Panc1 (cell line): ENCODE measurements at regions not wholly inside any gene's neighbourhood (a gene's known extent, or its start where the extent isn't known, plus 50 kb on each side); places are given as distances from the start of the nearest gene placed in this dataset.

ENCODE experiments used
- ATAC-seq: fragments of 200-7000 bp; cut with Tn5 transposase; 2 replicates; pipeline ENCODE4 v1.9.1; 2020; ENCODE audit warnings: mild to moderate bottlenecking, moderate library complexity
- BruUV-seq: library from RNA; stranded (reverse); fragments of 400-500 nt; replicated peaks from 2 replicates; lab custom pipeline; 2021; lab: Mats Ljungman, UMichigan
- CTCF ChIA-PET: fragments of 300-600 bp; sonication (Branson Sonifier 250); formaldehyde crosslinking; loops from one replicate; lab custom pipeline; 2022; ENCODE audit warnings: antibody characterized with exemption; lab: Charles Lee
- POLR2A ChIA-PET: fragments of 300-600 bp; sonication (Branson Sonifier 250); formaldehyde crosslinking; loops from one replicate; lab custom pipeline; 2022; ENCODE audit warnings: antibody characterized with exemption; lab: Charles Lee
- DNase-seq: peaks from one replicate; pipeline ENCODE4 v3.0.0-alpha.2; 2010; ENCODE audit warnings: low read depth, low spot score
- H3K27ac ChIP-seq: 2 replicates; pipeline ENCODE4 v1.5.1; 2011; ENCODE audit warnings: mild to moderate bottlenecking, low read length, inconsistent platforms
- H3K27me3 ChIP-seq: fragments of 200-500 bp; sonication (Bioruptor generic); 2 replicates; pipeline ENCODE4 v1.6.0; 2014; ENCODE audit warnings: low read length, inconsistent platforms; ENCODE audit not compliant: control insufficient read depth, insufficient read depth
- H3K36me3 ChIP-seq: fragments of 200-500 bp; sonication (Bioruptor generic); 2 replicates; pipeline ENCODE4 v1.5.1; 2014; ENCODE audit warnings: inconsistent platforms, mild to moderate bottlenecking, low read length, moderate library complexity; ENCODE audit not compliant: control insufficient read depth, insufficient read depth
- H3K4me1 ChIP-seq: 2 replicates; pipeline ENCODE4 v1.5.1; 2011; ENCODE audit warnings: inconsistent platforms, mild to moderate bottlenecking, low read length, moderate library complexity; ENCODE audit not compliant: control insufficient read depth, insufficient read depth
- H3K4me3 ChIP-seq, 2 experiments: 2 replicates each; pipeline ENCODE4 v1.5.1; 2011 to 2012; ENCODE audit warnings: low read depth in 2 of 2, low read length in 2 of 2, mild to moderate bottlenecking in 2 of 2, inconsistent platforms in 1 of 2, moderate library complexity in 1 of 2
- H3K9me3 ChIP-seq: fragments of 200-500 bp; sonication (Bioruptor generic); 2 replicates; pipeline ENCODE4 v1.5.1; 2014; ENCODE audit warnings: low read depth, mild to moderate bottlenecking, inconsistent platforms, low read length, moderate library complexity; ENCODE audit not compliant: control insufficient read depth, insufficient read depth
- POLR2AphosphoS5 ChIP-seq: IDR thresholded peaks from 2 replicates; pipeline ENCODE4 v1.6.1; 2012; ENCODE audit warnings: mild to moderate bottlenecking, low read depth, low read length, moderate library complexity
- SIN3A ChIP-seq: IDR thresholded peaks from 2 replicates; pipeline ENCODE4 v1.6.1; 2012; ENCODE audit warnings: low read depth, mild to moderate bottlenecking, low read length, moderate library complexity, borderline replicate concordance; ENCODE audit not compliant: insufficient read depth
- TCF7L2 ChIP-seq: IDR thresholded peaks from 2 replicates; pipeline ENCODE4 v1.6.1; 2011; ENCODE audit warnings: mild to moderate bottlenecking, low read depth, low read length, inconsistent platforms
- in situ Hi-C: cut with HindIII; loops from 2 replicates; pipeline ENCODE4 v1.10.0; 2016; ENCODE audit warnings: low sequenced_read_pairs, low pct_unique_long_range_greater_than_20kb
- intact Hi-C: fragments of 100-400 bp; cut with micrococcal nuclease; formaldehyde crosslinking; loops from one replicate; pipeline ENCODE4 v1.10.0; 2022; ENCODE audit not compliant: unreplicated experiment
- TF ChIP-seq, protein P1 (sequence below): fragments of 450-650 bp; IDR thresholded peaks from 2 replicates; pipeline ENCODE4 v1.5.1; 2017; ENCODE audit warnings: mild to moderate bottlenecking
- TF ChIP-seq, protein P2 (sequence below), 2 experiments: IDR thresholded peaks; 2 replicates each; pipeline ENCODE4 v1.6.1; 2011 to 2012; ENCODE audit warnings: low read depth in 2 of 2, control low read depth in 1 of 2, low read length in 1 of 2, mild to moderate bottlenecking in 1 of 2, moderate library complexity in 1 of 2; ENCODE audit not compliant: insufficient read depth in 1 of 2

DNA sequence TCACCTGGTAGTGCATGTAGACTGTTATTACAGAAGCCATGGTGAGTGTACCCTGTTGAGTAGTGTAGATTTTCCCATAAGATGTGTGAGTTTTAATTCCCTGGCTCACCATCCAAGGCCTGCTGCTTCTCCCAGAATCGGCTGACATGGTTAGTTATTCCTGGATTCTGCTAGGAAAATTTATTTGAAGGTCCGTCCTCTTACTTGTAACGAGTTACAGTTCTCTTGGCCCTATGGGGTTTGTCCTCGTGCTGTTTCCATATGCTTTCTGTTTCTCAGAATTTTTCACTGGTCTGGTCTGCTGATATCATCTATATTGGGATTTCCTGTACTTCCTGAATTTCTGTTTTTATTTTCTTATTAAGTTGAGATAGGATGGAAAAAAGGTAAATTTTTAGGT lies 423.3 kb upstream of the RGS6 start:
- Histone ChIP-seq H3K4me3 (no peak overlapping the region), H3K27ac (no peak overlapping the region), H3K9me3 (no peaks in the 10 kb centered on the region), H3K4me1 (no peaks in the 10 kb centered on the region), H3K36me3 (no peaks in the 10 kb centered on the region), H3K27me3 (no peaks in the 10 kb centered on the region)
- CTCF ChIA-PET = no interaction called here
- ATAC-seq (no peak), DNase-seq (no peak)
- intact Hi-C loops = no loop called here
- in situ Hi-C loops = no loop called here
- POLR2A ChIA-PET = no interaction called here
- TF ChIP-seq TCF7L2 (no peak), SIN3A (no peak), POLR2AphosphoS5 (no peak)
- TF ChIP-seq, protein P1, sequence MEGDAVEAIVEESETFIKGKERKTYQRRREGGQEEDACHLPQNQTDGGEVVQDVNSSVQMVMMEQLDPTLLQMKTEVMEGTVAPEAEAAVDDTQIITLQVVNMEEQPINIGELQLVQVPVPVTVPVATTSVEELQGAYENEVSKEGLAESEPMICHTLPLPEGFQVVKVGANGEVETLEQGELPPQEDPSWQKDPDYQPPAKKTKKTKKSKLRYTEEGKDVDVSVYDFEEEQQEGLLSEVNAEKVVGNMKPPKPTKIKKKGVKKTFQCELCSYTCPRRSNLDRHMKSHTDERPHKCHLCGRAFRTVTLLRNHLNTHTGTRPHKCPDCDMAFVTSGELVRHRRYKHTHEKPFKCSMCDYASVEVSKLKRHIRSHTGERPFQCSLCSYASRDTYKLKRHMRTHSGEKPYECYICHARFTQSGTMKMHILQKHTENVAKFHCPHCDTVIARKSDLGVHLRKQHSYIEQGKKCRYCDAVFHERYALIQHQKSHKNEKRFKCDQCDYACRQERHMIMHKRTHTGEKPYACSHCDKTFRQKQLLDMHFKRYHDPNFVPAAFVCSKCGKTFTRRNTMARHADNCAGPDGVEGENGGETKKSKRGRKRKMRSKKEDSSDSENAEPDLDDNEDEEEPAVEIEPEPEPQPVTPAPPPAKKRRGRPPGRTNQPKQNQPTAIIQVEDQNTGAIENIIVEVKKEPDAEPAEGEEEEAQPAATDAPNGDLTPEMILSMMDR = no peak
- TF ChIP-seq, protein P2, sequence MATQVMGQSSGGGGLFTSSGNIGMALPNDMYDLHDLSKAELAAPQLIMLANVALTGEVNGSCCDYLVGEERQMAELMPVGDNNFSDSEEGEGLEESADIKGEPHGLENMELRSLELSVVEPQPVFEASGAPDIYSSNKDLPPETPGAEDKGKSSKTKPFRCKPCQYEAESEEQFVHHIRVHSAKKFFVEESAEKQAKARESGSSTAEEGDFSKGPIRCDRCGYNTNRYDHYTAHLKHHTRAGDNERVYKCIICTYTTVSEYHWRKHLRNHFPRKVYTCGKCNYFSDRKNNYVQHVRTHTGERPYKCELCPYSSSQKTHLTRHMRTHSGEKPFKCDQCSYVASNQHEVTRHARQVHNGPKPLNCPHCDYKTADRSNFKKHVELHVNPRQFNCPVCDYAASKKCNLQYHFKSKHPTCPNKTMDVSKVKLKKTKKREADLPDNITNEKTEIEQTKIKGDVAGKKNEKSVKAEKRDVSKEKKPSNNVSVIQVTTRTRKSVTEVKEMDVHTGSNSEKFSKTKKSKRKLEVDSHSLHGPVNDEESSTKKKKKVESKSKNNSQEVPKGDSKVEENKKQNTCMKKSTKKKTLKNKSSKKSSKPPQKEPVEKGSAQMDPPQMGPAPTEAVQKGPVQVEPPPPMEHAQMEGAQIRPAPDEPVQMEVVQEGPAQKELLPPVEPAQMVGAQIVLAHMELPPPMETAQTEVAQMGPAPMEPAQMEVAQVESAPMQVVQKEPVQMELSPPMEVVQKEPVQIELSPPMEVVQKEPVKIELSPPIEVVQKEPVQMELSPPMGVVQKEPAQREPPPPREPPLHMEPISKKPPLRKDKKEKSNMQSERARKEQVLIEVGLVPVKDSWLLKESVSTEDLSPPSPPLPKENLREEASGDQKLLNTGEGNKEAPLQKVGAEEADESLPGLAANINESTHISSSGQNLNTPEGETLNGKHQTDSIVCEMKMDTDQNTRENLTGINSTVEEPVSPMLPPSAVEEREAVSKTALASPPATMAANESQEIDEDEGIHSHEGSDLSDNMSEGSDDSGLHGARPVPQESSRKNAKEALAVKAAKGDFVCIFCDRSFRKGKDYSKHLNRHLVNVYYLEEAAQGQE (IDR thresholded peaks at IDR 0.05; ENCODE audit: insufficient read depth in 1 of 2, low read depth in 2 of 2, low read length in 1 of 2) = no peak
- BruUV-seq = no TSS peak

DNA sequence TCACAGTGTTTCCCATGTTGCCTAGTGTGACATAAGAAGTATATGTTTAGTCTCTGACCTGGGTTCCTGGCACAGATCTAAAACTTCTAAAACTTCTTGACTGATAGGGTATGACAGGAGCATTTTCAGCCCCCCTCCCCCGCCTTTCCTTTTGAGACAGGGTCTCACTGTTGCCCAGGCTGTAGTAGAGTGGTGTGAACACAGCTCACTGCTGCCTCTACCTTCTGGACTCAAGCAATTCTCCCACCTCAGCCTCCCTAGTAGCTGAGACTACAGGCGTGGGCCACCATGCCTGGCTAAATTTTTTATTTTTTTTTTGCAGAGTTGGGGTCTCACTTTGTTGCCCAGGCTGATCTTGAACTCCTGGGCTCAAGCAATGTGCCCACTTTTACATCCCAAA lies 421.1 kb upstream of the RGS6 start:
- Histone ChIP-seq H3K27ac (no peak overlapping the region), H3K4me1 (no peaks in the 10 kb centered on the region), H3K27me3 (no peaks in the 10 kb centered on the region), H3K4me3 (no peak overlapping the region), H3K9me3 (no peaks in the 10 kb centered on the region), H3K36me3 (no peaks in the 10 kb centered on the region)
- TF ChIP-seq, protein P2 (IDR thresholded peaks at IDR 0.05; ENCODE audit: insufficient read depth in 1 of 2, low read depth in 2 of 2, low read length in 1 of 2) = no peak
- TF ChIP-seq POLR2AphosphoS5 = no peak
- TF ChIP-seq TCF7L2 = no peak
- TF ChIP-seq SIN3A = no peak
- TF ChIP-seq, protein P1 = no peak
- no peak for DNase-seq
- ChIA-PET POLR2A (no interaction called here), CTCF (no interaction called here)
- intact Hi-C loops = no loop called here
- in situ Hi-C loops = no loop called here
- no peak for ATAC-seq
- no TSS peak for BruUV-seq
